HCEC 1CT (cell line): ENCODE measurements at regions not wholly inside any gene's neighbourhood (a gene's known extent, or its start where the extent isn't known, plus 50 kb on each side); places are given as distances from the start of the nearest gene placed in this dataset.
"Not testable (repeated sequence)": the region's sequence is repeated elsewhere in the genome, so short reads cannot be mapped to it uniquely, and the experiment has no call there.

ENCODE experiments used
- DNase-seq: peaks from one replicate; pipeline ENCODE4 v3.0.0-alpha.2; 2017

- DNase-seq = no peak
Observed at GRCh38 chr10:125451319-125451718, 231.6 kb downstream of the TEX36 start.

DNA sequence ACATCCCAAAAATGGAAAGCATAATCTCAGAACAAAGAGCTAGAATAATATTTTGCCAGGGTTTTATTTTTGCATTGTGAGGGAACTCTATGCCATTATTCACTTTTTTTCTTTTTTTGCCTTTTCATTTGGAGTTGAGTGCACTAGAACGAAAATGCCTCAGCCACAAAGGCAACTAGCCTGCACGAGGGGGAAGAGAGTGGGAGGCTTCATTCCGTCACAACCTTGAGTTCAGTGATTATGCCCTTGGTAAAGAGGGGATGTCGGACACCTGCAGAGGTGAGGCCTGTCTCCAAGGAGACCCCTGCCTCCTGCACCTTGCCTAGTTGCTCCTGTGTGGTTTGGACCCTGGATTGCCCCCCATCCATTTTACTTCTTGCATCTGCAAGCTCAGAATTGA is 232.7 kb downstream of the TEX36 start:
- no peak for DNase-seq

- DNase-seq = no peak
Observed at GRCh38 chr10:125449571-125449970, 233.4 kb downstream of the TEX36 start.

GRCh38 chr10:125448596-125448995 is 234.4 kb downstream of the TEX36 start:
- peak; percentile 6 for DNase-seq

GRCh38 chr10:125444790-125445189 is 238.2 kb downstream of the TEX36 start:
- DNase-seq = no peak

GRCh38 chr10:125442856-125443540 is 240.0 kb downstream of the TEX36 start:
- DNase-seq = peak; percentile 17

GRCh38 chr10:125441151-125441550 is 241.8 kb downstream of the TEX36 start:
- peak; percentile 22 for DNase-seq

- DNase-seq = no peak
Observed at GRCh38 chr10:125431149-125431548, 251.8 kb downstream of the TEX36 start.

DNA sequence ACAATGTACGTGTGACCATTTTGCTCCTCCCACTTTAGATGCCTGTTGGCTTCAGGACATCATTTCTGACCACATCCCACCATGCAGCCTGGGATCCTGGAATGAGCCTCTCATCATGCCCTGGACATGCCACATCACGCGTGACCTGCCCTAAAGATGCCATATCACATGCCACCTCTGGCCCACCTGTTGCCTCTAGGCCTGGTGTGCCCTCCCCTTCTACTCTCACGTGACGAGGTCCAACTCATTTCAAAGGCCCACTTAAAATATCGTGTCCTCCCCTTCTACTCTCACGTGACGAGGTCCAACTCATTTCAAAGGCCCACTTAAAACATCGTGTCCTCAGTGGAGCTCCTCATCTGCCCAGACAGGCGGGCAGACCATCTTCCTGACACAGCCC is 254.9 kb downstream of the TEX36 start:
- DNase-seq = no peak

GRCh38 chr10:125424191-125424847 is 258.6 kb downstream of the TEX36 start:
- no peak for DNase-seq

GRCh38 chr10:125423569-125423968 is 259.4 kb downstream of the TEX36 start:
- no peak for DNase-seq

- no peak for DNase-seq
Observed at GRCh38 chr10:125419831-125420230, 259.5 kb upstream of the CTBP2 start.

- no peak for DNase-seq
Observed at GRCh38 chr10:125419146-125419545, 258.8 kb upstream of the CTBP2 start.

DNA sequence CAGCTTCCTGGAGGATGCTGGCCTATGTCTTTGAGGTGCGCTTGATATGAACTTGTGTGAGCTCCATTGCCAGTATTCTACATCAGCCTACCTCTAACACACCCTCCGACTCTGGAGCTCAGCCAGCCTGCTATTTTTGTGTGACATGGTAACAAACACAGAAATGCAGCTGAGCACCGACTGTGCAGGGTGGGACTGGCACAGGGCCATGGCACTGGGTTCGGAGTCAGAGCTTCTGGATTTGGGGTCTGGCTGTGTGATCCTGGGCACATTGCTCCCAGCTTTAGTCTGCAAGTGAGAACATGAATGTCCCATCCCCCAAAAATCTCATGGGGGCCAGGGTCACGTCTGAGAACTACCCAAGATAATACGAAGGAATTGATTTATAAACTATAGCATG is 257.2 kb upstream of the CTBP2 start:
- no peak for DNase-seq

- DNase-seq = no peak
Observed at GRCh38 chr10:125415964-125416363, 255.6 kb upstream of the CTBP2 start.

- DNase-seq = no peak
Observed at GRCh38 chr10:125415006-125415633, 254.8 kb upstream of the CTBP2 start.

- DNase-seq = peak; percentile 88
Observed at GRCh38 chr10:125411724-125412123, 251.4 kb upstream of the CTBP2 start.

GRCh38 chr10:125409756-125410155 is 249.4 kb upstream of the CTBP2 start:
- DNase-seq = peak; percentile 17

- DNase-seq = no peak
Observed at GRCh38 chr10:125407557-125407956, 247.2 kb upstream of the CTBP2 start.

- no peak for DNase-seq
Observed at GRCh38 chr10:125407000-125407502, 246.7 kb upstream of the CTBP2 start.

DNA sequence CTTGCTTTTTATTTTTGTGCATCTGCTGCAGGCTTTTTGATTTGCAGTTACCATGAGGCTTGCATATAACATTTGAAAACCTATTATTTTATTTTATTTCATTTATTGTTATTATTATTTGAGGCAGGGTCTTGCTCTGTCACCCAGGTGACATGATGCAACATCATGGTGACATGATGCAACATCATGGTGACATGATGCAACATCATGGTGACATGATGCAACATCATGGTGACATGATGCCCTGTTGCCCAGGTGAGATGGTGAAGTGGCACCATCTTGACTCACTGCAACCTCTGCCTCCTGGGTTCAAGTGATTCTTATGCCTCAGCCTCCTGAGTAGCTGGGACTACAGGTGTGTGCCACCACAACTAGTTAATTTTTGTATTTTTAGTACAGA is 244.5 kb upstream of the CTBP2 start:
- DNase-seq = not testable (repeated sequence)

DNA sequence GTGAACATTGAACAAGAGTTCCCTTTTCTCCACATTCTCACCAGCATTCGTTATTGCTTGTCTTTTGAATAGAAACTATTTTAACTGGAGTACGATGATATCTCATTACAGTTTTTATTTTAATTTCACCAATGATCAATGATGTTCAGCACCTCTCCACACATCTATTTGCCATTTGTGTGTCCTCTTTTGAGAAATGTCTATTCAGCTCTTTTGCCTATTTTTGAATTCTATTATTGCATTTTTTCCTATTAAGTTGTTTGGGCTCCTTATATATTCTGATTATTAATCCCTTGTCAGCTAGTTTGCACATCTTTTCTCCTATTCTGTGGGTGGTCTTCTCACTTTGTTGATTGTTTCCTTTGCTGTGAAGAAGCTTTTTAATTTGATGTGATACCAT is 241.1 kb upstream of the CTBP2 start:
- DNase-seq = no peak

GRCh38 chr10:125399289-125399688 is 238.9 kb upstream of the CTBP2 start:
- DNase-seq = no peak

DNA sequence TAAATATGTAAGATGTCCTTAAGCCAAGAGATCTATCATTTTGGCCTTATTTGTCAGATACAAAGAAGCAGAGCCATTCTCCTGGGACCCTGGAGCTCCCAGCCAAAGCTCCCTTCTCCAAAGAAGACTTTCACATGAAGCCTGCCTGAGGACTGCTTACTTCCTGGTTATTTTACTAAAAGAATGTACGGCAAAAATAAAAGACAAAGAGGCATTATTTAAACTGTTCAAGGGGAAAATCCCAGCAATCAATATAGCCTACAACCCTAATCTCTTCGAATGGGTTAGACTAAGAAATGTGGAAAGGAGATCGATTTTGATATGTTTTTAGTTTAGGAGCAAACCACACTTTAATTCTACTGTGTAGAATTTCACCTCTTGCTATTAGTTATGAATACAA is 237.9 kb upstream of the CTBP2 start:
- no peak for DNase-seq
